ENCODE measurements at regions not wholly inside any gene's neighbourhood (a gene's known extent, or its start where the extent isn't known, plus 50 kb on each side); places are given as distances from the start of the nearest gene placed in this dataset.

- Histone ChIP-seq H3K27me3 (ENCODE audit: control insufficient read depth, insufficient read depth, low read length) (no peaks in the 10 kb centered on the region), H3K4me3 (ENCODE audit: low read depth, low read length) (no peak overlapping the region), H3K9me3 (ENCODE audit: control insufficient read depth, insufficient read depth, low read length) (no peaks in the 10 kb centered on the region), H3K27ac (ENCODE audit: low read depth, low read length) (no peak overlapping the region), H3K9ac (ENCODE audit: low read depth, low read length) (no peak overlapping the region), H3K4me1 (ENCODE audit: control insufficient read depth, insufficient read depth, low read length) (no peaks in the 10 kb centered on the region), H3K36me3 (ENCODE audit: control insufficient read depth, insufficient read depth, low read length) (no peaks in the 10 kb centered on the region)
These were observed 50.5 kb upstream of the NANOS1 start for GRCh38 chr10:118978998-118979350.

GRCh38 chr10:118979661-118980060 is 49.9 kb upstream of the NANOS1 start:
- Histone ChIP-seq H3K4me1 (ENCODE audit: control insufficient read depth, insufficient read depth, low read length) (no peaks in the 10 kb centered on the region), H3K4me3 (ENCODE audit: low read depth, low read length) (no peak overlapping the region), H3K27me3 (ENCODE audit: control insufficient read depth, insufficient read depth, low read length) (no peaks in the 10 kb centered on the region), H3K9me3 (ENCODE audit: control insufficient read depth, insufficient read depth, low read length) (no peaks in the 10 kb centered on the region), H3K27ac (ENCODE audit: low read depth, low read length) (no peak overlapping the region), H3K36me3 (ENCODE audit: control insufficient read depth, insufficient read depth, low read length) (no peaks in the 10 kb centered on the region), H3K9ac (ENCODE audit: low read depth, low read length) (no peak overlapping the region)

Measured in HUES48 (cell line).